ENCODE measurements at regions not wholly inside any gene's neighbourhood (a gene's known extent, or its start where the extent isn't known, plus 50 kb on each side); places are given as distances from the start of the nearest gene placed in this dataset.

DNA sequence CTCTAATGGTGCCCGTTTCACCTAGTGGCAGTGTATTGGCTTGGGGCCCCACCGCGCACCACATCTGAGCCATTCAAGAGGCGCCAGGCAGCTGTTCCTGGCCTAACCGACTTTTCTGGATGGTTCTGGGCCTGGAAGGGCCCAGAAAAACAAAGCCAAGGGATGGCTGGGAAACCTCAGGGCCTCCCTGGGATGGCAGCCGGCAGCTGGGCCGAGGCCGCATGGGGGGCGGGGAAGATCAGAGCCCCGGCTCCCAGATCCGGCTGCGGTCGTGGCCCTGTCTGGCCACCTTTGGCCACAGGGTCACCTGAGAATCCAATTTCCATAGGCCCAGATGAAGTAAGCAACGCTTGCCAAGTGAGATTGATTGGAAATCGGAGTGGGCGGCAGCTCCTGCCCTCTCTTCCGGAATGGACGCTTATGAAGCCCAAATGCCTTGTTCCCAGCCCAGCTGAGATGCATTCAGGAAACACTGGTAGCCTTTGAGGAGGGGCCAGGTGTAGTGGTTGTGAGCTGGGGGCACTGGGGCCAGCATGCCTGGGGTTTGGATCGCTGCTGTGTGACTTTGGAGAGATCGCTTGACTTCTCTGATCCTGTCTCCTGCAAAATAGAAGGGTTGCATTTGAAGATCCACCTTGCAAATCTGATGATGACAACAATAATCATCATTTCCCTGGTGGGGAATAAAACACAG, 163.8 kb upstream of the GSE1 start (continued):
- TF ChIP-seq SETDB1 (CRISPR knock-in tag; IDR thresholded peaks at IDR 0.05; ENCODE audit: borderline replicate concordance) (0 out of 2 replicates have a peak, but pooled peaks have one; percentile 17), GABPB1 (CRISPR knock-in tag; IDR thresholded peaks at IDR 0.05) (peak; percentile 45; the same call in 1 of the 2 replicates), RFX3 (CRISPR knock-in tag; IDR thresholded peaks at IDR 0.05) (no peak), ZNF17 (CRISPR knock-in tag; IDR thresholded peaks at IDR 0.05) (no peak), PCBP2 (optimal IDR thresholded peaks at IDR 0.05; ENCODE audit: low read depth, low read length, poor library complexity, severe bottlenecking) (no peak), MYNN (CRISPR knock-in tag; IDR thresholded peaks at IDR 0.05; ENCODE audit: low read depth) (no peak), ZNF510 (CRISPR knock-in tag; IDR thresholded peaks at IDR 0.05; ENCODE audit: low read depth) (0 out of 2 replicates have a peak, but pooled peaks have one; percentile 11), MYC (CRISPR knock-in tag; IDR thresholded peaks at IDR 0.05; ENCODE audit: borderline replicate concordance) (0 out of 2 replicates have a peak, but pooled peaks have one; percentile 8), CHCHD3 (CRISPR knock-in tag; IDR thresholded peaks at IDR 0.05) (no peak), EEA1 (CRISPR knock-in tag; IDR thresholded peaks at IDR 0.05; ENCODE audit: borderline replicate concordance) (no peak), NCOA1 (CRISPR knock-in tag; IDR thresholded peaks at IDR 0.05) (no peak), MBNL3 (CRISPR knock-in tag; conservative IDR thresholded peaks at IDR 0.05) (no peak), ASH2L (IDR thresholded peaks at IDR 0.05; ENCODE audit: insufficient read length, low read depth, low read length) (peak; percentile 7), ZNF350 (CRISPR knock-in tag; IDR thresholded peaks at IDR 0.05; ENCODE audit: borderline replicate concordance, low read depth) (peak; percentile 87), JUN (CRISPR knock-in tag; IDR thresholded peaks at IDR 0.05) (no peak)
- TF ChIP-seq, protein P1, sequence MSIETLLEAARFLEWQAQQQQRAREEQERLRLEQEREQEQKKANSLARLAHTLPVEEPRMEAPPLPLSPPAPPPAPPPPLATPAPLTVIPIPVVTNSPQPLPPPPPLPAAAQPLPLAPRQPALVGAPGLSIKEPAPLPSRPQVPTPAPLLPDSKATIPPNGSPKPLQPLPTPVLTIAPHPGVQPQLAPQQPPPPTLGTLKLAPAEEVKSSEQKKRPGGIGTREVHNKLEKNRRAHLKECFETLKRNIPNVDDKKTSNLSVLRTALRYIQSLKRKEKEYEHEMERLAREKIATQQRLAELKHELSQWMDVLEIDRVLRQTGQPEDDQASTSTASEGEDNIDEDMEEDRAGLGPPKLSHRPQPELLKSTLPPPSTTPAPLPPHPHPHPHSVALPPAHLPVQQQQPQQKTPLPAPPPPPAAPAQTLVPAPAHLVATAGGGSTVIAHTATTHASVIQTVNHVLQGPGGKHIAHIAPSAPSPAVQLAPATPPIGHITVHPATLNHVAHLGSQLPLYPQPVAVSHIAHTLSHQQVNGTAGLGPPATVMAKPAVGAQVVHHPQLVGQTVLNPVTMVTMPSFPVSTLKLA (IDR thresholded peaks at IDR 0.05), result no peak
- TF ChIP-seq, protein P2, sequence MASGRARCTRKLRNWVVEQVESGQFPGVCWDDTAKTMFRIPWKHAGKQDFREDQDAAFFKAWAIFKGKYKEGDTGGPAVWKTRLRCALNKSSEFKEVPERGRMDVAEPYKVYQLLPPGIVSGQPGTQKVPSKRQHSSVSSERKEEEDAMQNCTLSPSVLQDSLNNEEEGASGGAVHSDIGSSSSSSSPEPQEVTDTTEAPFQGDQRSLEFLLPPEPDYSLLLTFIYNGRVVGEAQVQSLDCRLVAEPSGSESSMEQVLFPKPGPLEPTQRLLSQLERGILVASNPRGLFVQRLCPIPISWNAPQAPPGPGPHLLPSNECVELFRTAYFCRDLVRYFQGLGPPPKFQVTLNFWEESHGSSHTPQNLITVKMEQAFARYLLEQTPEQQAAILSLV (CRISPR knock-in tag; IDR thresholded peaks at IDR 0.05; ENCODE audit: borderline replicate concordance), result peak; percentile 7; the same call in 1 of the 2 replicates
- TF ChIP-seq, protein P3, sequence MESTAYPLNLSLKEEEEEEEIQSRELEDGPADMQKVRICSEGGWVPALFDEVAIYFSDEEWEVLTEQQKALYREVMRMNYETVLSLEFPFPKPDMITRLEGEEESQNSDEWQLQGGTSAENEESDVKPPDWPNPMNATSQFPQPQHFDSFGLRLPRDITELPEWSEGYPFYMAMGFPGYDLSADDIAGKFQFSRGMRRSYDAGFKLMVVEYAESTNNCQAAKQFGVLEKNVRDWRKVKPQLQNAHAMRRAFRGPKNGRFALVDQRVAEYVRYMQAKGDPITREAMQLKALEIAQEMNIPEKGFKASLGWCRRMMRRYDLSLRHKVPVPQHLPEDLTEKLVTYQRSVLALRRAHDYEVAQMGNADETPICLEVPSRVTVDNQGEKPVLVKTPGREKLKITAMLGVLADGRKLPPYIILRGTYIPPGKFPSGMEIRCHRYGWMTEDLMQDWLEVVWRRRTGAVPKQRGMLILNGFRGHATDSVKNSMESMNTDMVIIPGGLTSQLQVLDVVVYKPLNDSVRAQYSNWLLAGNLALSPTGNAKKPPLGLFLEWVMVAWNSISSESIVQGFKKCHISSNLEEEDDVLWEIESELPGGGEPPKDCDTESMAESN (CRISPR knock-in tag; conservative IDR thresholded peaks at IDR 0.05), result no peak; the same call in 1 of the 2 replicates
- TF ChIP-seq, protein P4, sequence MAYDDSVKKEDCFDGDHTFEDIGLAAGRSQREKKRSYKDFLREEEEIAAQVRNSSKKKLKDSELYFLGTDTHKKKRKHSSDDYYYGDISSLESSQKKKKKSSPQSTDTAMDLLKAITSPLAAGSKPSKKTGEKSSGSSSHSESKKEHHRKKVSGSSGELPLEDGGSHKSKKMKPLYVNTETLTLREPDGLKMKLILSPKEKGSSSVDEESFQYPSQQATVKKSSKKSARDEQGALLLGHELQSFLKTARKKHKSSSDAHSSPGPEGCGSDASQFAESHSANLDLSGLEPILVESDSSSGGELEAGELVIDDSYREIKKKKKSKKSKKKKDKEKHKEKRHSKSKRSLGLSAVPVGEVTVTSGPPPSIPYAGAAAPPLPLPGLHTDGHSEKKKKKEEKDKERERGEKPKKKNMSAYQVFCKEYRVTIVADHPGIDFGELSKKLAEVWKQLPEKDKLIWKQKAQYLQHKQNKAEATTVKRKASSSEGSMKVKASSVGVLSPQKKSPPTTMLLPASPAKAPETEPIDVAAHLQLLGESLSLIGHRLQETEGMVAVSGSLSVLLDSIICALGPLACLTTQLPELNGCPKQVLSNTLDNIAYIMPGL (CRISPR knock-in tag; IDR thresholded peaks at IDR 0.05; ENCODE audit: borderline replicate concordance in 1 of 2, low read depth in 1 of 2), result peak in 1 of 2 experiments; percentile 20; a peak in 1 of 4 replicates
